ENCODE measurements at regions not wholly inside any gene's neighbourhood (a gene's known extent, or its start where the extent isn't known, plus 50 kb on each side); places are given as distances from the start of the nearest gene placed in this dataset.

DNA sequence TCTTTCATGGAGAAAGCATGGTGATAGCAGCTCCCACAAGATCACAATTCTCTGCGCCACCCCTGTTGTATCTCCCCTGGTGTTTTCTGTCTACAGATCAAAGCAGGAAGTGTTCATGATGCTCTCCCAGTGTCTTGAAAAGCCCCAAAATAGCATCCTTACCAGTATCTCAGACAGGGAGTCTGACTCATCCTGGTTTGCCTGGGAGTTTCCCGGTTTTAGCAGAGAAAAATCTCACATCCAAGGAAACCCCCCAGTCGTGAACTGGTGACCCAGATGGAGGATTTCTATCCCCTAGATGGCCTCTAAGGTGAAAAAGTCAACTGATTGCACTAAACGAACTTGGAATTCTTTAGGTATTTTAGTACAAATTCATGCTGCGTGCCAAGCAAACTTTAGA lies 64.3 kb upstream of the NR0B1 start:
- Histone ChIP-seq H3K4me3 (no peak overlapping the region), H3K27ac (no peak overlapping the region), H3K36me3 (no peaks in the 10 kb centered on the region), H3K9me3 (no peaks in the 10 kb centered on the region), H3K27me3 (peaks cover 2% of the 10 kb centered on the region), H3K4me1 (ENCODE audit: insufficient read depth) (no peaks in the 10 kb centered on the region)
- intact Hi-C loops (cut with DNase I): loop anchor here in 1 of 4 donors (10.0 kb wide), 1 partner anchor 59 kb away; no protein-coding TSS in a partner anchor
- TF ChIP-seq, protein P1, sequence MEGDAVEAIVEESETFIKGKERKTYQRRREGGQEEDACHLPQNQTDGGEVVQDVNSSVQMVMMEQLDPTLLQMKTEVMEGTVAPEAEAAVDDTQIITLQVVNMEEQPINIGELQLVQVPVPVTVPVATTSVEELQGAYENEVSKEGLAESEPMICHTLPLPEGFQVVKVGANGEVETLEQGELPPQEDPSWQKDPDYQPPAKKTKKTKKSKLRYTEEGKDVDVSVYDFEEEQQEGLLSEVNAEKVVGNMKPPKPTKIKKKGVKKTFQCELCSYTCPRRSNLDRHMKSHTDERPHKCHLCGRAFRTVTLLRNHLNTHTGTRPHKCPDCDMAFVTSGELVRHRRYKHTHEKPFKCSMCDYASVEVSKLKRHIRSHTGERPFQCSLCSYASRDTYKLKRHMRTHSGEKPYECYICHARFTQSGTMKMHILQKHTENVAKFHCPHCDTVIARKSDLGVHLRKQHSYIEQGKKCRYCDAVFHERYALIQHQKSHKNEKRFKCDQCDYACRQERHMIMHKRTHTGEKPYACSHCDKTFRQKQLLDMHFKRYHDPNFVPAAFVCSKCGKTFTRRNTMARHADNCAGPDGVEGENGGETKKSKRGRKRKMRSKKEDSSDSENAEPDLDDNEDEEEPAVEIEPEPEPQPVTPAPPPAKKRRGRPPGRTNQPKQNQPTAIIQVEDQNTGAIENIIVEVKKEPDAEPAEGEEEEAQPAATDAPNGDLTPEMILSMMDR (IDR thresholded peaks at IDR 0.05): no peak
- TF ChIP-seq POLR2A (IDR thresholded peaks at IDR 0.05) (no peak), EP300 (IDR thresholded peaks at IDR 0.05) (no peak)
- no peak for DNase-seq
- 21 to 32% (median 22%) methylated on average over 5 of the region's 5 CpGs for WGBS, 3 donors

DNA sequence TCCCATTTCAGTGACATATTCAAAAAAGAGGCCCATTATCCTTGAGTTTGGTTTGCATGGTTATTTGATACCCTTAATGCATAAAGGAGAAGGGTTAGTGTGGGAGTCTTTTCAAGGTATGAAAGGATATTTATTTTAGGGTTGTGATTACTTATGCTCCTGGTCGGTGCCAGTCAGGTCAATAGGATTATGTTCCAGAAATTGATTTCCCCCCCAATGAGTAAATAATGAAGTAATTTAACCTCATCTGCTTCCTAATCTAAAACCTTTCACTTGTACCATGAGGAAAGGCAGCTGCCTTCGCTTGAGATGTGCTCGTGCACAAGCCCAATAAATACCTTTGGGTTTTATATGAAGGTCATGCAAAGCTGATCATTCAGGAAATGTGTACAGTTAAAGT lies 55.0 kb upstream of the NR0B1 start:
- H3K27me3 ChIP-seq: no peaks in the 10 kb centered on the region
- intact Hi-C loops (cut with DNase I): no loop called here
- H3K36me3 ChIP-seq: no peaks in the 10 kb centered on the region
- no peak overlapping the region for H3K27ac ChIP-seq
- H3K4me1 ChIP-seq (ENCODE audit: insufficient read depth): no peaks in the 10 kb centered on the region
- WGBS, 3 donors: 50 to 53% (median 52%) methylated on average over 3 of the region's 3 CpGs
- H3K9me3 ChIP-seq: no peaks in the 10 kb centered on the region
- TF ChIP-seq, protein P1 (IDR thresholded peaks at IDR 0.05): no peak
- TF ChIP-seq EP300 (IDR thresholded peaks at IDR 0.05) (no peak), POLR2A (IDR thresholded peaks at IDR 0.05) (no peak)
- H3K4me3 ChIP-seq: no peak overlapping the region
- no peak for DNase-seq

All from ovary (tissue), 7 donors.